SJCRH30 (cell line): ENCODE measurements at regions not wholly inside any gene's neighbourhood (a gene's known extent, or its start where the extent isn't known, plus 50 kb on each side); places are given as distances from the start of the nearest gene placed in this dataset.

Experiments used
- DNase-seq, 2 experiments: peaks; one replicate each; pipeline ENCODE4 v3.0.0-alpha.2; 2015 to 2020
- H3K27ac ChIP-seq: fragments of 250-450 bp; sonication (Bioruptor Pico); 2 replicates; pipeline ENCODE4 v1.5.1; 2020; ENCODE audit warnings: mild to moderate bottlenecking, moderate library complexity
- H3K27me3 ChIP-seq: fragments of 250-450 bp; sonication (Bioruptor Pico); 2 replicates; pipeline ENCODE4 v1.5.1; 2020; ENCODE audit warnings: mild to moderate bottlenecking, moderate library complexity
- H3K36me3 ChIP-seq: fragments of 250-450 bp; sonication (Bioruptor Pico); 2 replicates; pipeline ENCODE4 v1.5.1; 2020; ENCODE audit warnings: mild to moderate bottlenecking, moderate library complexity
- H3K4me1 ChIP-seq: fragments of 250-450 bp; sonication (Bioruptor Pico); 2 replicates; pipeline ENCODE4 v1.5.1; 2020; ENCODE audit warnings: mild to moderate bottlenecking, moderate library complexity
- H3K4me3 ChIP-seq: fragments of 250-450 bp; sonication (Bioruptor Pico); 2 replicates; pipeline ENCODE4 v1.5.1; 2020; ENCODE audit warnings: mild to moderate bottlenecking, moderate library complexity
- H3K9me3 ChIP-seq: fragments of 250-450 bp; sonication (Bioruptor Pico); replicated peaks from 2 replicates; pipeline ENCODE4 v1.5.1; 2020; ENCODE audit warnings: mild to moderate bottlenecking, moderate library complexity

DNA sequence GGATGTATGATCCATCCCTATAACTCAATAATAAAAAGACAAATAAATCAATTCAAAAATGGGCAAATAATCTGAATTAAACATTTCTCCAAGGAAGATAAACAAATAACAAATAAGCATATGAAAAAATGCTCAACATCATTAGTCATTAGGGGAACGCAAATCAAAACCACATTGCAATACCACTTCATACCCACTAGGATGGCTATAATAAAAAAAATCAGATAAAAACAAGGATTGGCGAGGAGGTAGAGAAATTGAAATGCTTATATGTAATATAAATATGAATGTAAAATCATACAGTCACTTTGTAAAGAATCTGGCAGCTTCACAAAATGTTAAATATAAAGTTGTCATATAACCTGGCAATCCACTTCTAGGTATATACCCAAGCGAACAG lies 52.3 kb upstream of the TBCA start:
- no peaks in the 10 kb centered on the region for H3K36me3 ChIP-seq
- peaks cover 4% of the 10 kb centered on the region; the same call in 1 of the 2 replicates for H3K4me1 ChIP-seq
- no peaks in the 10 kb centered on the region for H3K27me3 ChIP-seq
- no peaks in the 10 kb centered on the region for H3K9me3 ChIP-seq
- H3K4me3 ChIP-seq = no peak overlapping the region
- no peak overlapping the region for H3K27ac ChIP-seq
- no peak for DNase-seq
